OCI-LY3 (cell line): ENCODE measurements at regions not wholly inside any gene's neighbourhood (a gene's known extent, or its start where the extent isn't known, plus 50 kb on each side); places are given as distances from the start of the nearest gene placed in this dataset.

ENCODE experiments used
- EZH2phosphoT487 ChIP-seq: fragments of 200-600 bp; shearing (Covaris generic); IDR thresholded peaks from 2 replicates; pipeline ENCODE4 v1.6.1; 2018; ENCODE audit warnings: antibody characterized with exemption, mixed run types, low read depth
- TF ChIP-seq, protein P1 (sequence below): fragments of 200-600, 300-600 bp; sonication (generic); IDR thresholded peaks from 2 replicates; pipeline ENCODE4 v1.5.1; 2014; ENCODE audit warnings: antibody characterized with exemption, low read length, low read depth

DNA sequence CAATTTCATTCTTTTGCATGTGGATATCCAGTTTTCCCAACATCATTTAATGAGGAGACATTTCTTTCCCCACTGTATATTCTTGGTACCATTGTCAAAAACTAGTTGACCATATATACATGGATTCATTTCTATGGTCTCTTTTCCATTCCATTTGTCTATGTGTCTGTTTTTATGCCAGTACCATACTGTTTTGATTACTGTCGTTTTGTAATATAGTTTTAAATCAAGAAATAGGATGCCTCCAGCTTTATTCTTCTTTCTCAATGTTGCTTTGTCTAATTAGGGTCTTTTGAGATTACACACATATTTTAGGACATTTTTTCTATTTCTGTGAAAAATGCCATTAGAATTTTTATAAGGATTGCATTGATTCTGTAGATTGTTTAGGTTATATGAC is 177.5 kb upstream of the POU2AF2 start:
- TF ChIP-seq, protein P1, sequence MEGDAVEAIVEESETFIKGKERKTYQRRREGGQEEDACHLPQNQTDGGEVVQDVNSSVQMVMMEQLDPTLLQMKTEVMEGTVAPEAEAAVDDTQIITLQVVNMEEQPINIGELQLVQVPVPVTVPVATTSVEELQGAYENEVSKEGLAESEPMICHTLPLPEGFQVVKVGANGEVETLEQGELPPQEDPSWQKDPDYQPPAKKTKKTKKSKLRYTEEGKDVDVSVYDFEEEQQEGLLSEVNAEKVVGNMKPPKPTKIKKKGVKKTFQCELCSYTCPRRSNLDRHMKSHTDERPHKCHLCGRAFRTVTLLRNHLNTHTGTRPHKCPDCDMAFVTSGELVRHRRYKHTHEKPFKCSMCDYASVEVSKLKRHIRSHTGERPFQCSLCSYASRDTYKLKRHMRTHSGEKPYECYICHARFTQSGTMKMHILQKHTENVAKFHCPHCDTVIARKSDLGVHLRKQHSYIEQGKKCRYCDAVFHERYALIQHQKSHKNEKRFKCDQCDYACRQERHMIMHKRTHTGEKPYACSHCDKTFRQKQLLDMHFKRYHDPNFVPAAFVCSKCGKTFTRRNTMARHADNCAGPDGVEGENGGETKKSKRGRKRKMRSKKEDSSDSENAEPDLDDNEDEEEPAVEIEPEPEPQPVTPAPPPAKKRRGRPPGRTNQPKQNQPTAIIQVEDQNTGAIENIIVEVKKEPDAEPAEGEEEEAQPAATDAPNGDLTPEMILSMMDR = no peak
- TF ChIP-seq EZH2phosphoT487 = no peak
